GM23338 (cell line): ENCODE measurements at regions not wholly inside any gene's neighbourhood (a gene's known extent, or its start where the extent isn't known, plus 50 kb on each side); places are given as distances from the start of the nearest gene placed in this dataset.

Experiments
- CREB1 ChIP-seq: fragments of 250-450 bp; sonication (Bioruptor Pico); IDR thresholded peaks from 2 replicates; pipeline ENCODE4 v1.5.0; 2020; ENCODE audit warnings: low read depth, mild to moderate bottlenecking, moderate library complexity
- EZH2 ChIP-seq: fragments of 200-600 bp; sonication (generic); IDR thresholded peaks from one replicate; pipeline ENCODE4 v1.8.0; 2017; ENCODE audit warnings: antibody characterized with exemption, mild to moderate bottlenecking, low read depth; ENCODE audit not compliant: unreplicated experiment
- EZH2phosphoT487 ChIP-seq: fragments of 200-600 bp; sonication (generic); IDR thresholded peaks from one replicate; pipeline ENCODE4 v1.8.1; 2018; ENCODE audit warnings: antibody characterized with exemption; ENCODE audit not compliant: unreplicated experiment
- JUNB ChIP-seq: IDR thresholded peaks from one replicate; pipeline ENCODE4 v1.6.1; 2016; ENCODE audit warnings: antibody characterized with exemption; ENCODE audit not compliant: unreplicated experiment
- POLR2AphosphoS5 ChIP-seq: IDR thresholded peaks from 2 replicates; pipeline ENCODE4 v1.6.1; 2016; ENCODE audit warnings: antibody characterized with exemption, low read depth
- STAT1 ChIP-seq: IDR thresholded peaks from one replicate; pipeline ENCODE4 v1.6.1; 2016; ENCODE audit warnings: antibody characterized with exemption; ENCODE audit not compliant: unreplicated experiment
- ZNF331 ChIP-seq: fragments of 250-450 bp; sonication (Bioruptor Pico); IDR thresholded peaks from 2 replicates; pipeline ENCODE4 v1.5.0; 2020; ENCODE audit warnings: low read depth, mild to moderate bottlenecking, moderate library complexity
- TF ChIP-seq, protein P1 (sequence below), 2 experiments: fragments of 200-600 bp in 1 of 2; sonication (generic) in 1 of 2; conservative IDR thresholded peaks; 2 replicates each; pipeline versions ENCODE4 v1.5.1 to v1.6.1; 2016 to 2017; ENCODE audit warnings: antibody characterized with exemption in 2 of 2, low read depth in 2 of 2, mild to moderate bottlenecking in 2 of 2, moderate library complexity in 1 of 2
- TF ChIP-seq, protein P2 (sequence below): IDR thresholded peaks from one replicate; pipeline ENCODE4 v1.6.1; 2018; ENCODE audit warnings: antibody characterized with exemption; ENCODE audit not compliant: unreplicated experiment
- TF ChIP-seq, protein P3 (sequence below): fragments of 250-450 bp; sonication (Bioruptor Pico); IDR thresholded peaks from 2 replicates; pipeline ENCODE4 v1.5.0; 2020; ENCODE audit warnings: mild to moderate bottlenecking, moderate library complexity
- TF ChIP-seq, protein P4 (sequence below): IDR thresholded peaks from 2 replicates; pipeline ENCODE4 v1.6.1; 2016; ENCODE audit warnings: antibody characterized with exemption

DNA sequence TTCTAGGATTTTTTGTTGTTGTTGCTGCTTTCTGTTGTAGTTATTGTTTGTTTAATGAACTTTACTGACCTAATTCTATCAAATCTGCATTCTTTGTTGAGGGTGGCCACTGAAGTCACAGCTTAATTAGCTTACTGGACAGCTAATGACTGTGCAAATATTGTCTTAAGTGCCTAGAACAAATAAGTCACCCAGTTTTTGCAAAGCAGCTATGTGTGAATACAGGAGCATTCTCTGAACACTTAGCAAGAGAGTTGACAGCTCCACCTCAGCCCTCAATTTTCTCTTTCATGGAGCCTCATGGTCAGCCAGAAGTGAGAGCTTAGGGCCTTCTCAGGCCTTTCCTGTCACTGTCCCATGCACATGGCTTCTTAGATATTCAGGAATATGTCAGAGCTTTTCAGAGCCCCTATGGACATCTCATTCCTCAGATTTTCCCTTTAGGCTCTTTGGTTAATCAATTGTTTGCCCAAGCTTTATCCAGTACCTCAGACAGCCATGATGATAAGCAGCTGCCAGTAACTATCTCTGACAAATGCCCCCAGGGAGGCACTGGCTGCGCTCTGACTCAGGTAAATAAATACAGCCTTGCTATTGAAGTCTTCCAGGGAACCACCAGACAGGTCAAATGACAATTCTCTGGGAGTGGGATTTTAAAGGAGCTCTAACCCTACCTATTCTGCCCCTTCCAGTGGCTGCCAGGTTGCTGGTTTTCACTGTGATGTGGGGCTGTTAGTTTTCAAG is 241.4 kb upstream of the IL12B start:
- TF ChIP-seq ZNF331 (CRISPR knock-in tag) (no peak), POLR2AphosphoS5 (no peak), EZH2phosphoT487 (no peak), CREB1 (CRISPR knock-in tag) (no peak), EZH2 (no peak), STAT1 (no peak), JUNB (no peak)
- TF ChIP-seq, protein P1, sequence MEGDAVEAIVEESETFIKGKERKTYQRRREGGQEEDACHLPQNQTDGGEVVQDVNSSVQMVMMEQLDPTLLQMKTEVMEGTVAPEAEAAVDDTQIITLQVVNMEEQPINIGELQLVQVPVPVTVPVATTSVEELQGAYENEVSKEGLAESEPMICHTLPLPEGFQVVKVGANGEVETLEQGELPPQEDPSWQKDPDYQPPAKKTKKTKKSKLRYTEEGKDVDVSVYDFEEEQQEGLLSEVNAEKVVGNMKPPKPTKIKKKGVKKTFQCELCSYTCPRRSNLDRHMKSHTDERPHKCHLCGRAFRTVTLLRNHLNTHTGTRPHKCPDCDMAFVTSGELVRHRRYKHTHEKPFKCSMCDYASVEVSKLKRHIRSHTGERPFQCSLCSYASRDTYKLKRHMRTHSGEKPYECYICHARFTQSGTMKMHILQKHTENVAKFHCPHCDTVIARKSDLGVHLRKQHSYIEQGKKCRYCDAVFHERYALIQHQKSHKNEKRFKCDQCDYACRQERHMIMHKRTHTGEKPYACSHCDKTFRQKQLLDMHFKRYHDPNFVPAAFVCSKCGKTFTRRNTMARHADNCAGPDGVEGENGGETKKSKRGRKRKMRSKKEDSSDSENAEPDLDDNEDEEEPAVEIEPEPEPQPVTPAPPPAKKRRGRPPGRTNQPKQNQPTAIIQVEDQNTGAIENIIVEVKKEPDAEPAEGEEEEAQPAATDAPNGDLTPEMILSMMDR (conservative IDR thresholded peaks at IDR 0.05; ENCODE audit: low read depth in 2 of 2), result no peak
- TF ChIP-seq, protein P2, sequence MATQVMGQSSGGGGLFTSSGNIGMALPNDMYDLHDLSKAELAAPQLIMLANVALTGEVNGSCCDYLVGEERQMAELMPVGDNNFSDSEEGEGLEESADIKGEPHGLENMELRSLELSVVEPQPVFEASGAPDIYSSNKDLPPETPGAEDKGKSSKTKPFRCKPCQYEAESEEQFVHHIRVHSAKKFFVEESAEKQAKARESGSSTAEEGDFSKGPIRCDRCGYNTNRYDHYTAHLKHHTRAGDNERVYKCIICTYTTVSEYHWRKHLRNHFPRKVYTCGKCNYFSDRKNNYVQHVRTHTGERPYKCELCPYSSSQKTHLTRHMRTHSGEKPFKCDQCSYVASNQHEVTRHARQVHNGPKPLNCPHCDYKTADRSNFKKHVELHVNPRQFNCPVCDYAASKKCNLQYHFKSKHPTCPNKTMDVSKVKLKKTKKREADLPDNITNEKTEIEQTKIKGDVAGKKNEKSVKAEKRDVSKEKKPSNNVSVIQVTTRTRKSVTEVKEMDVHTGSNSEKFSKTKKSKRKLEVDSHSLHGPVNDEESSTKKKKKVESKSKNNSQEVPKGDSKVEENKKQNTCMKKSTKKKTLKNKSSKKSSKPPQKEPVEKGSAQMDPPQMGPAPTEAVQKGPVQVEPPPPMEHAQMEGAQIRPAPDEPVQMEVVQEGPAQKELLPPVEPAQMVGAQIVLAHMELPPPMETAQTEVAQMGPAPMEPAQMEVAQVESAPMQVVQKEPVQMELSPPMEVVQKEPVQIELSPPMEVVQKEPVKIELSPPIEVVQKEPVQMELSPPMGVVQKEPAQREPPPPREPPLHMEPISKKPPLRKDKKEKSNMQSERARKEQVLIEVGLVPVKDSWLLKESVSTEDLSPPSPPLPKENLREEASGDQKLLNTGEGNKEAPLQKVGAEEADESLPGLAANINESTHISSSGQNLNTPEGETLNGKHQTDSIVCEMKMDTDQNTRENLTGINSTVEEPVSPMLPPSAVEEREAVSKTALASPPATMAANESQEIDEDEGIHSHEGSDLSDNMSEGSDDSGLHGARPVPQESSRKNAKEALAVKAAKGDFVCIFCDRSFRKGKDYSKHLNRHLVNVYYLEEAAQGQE, result no peak
- TF ChIP-seq, protein P3, sequence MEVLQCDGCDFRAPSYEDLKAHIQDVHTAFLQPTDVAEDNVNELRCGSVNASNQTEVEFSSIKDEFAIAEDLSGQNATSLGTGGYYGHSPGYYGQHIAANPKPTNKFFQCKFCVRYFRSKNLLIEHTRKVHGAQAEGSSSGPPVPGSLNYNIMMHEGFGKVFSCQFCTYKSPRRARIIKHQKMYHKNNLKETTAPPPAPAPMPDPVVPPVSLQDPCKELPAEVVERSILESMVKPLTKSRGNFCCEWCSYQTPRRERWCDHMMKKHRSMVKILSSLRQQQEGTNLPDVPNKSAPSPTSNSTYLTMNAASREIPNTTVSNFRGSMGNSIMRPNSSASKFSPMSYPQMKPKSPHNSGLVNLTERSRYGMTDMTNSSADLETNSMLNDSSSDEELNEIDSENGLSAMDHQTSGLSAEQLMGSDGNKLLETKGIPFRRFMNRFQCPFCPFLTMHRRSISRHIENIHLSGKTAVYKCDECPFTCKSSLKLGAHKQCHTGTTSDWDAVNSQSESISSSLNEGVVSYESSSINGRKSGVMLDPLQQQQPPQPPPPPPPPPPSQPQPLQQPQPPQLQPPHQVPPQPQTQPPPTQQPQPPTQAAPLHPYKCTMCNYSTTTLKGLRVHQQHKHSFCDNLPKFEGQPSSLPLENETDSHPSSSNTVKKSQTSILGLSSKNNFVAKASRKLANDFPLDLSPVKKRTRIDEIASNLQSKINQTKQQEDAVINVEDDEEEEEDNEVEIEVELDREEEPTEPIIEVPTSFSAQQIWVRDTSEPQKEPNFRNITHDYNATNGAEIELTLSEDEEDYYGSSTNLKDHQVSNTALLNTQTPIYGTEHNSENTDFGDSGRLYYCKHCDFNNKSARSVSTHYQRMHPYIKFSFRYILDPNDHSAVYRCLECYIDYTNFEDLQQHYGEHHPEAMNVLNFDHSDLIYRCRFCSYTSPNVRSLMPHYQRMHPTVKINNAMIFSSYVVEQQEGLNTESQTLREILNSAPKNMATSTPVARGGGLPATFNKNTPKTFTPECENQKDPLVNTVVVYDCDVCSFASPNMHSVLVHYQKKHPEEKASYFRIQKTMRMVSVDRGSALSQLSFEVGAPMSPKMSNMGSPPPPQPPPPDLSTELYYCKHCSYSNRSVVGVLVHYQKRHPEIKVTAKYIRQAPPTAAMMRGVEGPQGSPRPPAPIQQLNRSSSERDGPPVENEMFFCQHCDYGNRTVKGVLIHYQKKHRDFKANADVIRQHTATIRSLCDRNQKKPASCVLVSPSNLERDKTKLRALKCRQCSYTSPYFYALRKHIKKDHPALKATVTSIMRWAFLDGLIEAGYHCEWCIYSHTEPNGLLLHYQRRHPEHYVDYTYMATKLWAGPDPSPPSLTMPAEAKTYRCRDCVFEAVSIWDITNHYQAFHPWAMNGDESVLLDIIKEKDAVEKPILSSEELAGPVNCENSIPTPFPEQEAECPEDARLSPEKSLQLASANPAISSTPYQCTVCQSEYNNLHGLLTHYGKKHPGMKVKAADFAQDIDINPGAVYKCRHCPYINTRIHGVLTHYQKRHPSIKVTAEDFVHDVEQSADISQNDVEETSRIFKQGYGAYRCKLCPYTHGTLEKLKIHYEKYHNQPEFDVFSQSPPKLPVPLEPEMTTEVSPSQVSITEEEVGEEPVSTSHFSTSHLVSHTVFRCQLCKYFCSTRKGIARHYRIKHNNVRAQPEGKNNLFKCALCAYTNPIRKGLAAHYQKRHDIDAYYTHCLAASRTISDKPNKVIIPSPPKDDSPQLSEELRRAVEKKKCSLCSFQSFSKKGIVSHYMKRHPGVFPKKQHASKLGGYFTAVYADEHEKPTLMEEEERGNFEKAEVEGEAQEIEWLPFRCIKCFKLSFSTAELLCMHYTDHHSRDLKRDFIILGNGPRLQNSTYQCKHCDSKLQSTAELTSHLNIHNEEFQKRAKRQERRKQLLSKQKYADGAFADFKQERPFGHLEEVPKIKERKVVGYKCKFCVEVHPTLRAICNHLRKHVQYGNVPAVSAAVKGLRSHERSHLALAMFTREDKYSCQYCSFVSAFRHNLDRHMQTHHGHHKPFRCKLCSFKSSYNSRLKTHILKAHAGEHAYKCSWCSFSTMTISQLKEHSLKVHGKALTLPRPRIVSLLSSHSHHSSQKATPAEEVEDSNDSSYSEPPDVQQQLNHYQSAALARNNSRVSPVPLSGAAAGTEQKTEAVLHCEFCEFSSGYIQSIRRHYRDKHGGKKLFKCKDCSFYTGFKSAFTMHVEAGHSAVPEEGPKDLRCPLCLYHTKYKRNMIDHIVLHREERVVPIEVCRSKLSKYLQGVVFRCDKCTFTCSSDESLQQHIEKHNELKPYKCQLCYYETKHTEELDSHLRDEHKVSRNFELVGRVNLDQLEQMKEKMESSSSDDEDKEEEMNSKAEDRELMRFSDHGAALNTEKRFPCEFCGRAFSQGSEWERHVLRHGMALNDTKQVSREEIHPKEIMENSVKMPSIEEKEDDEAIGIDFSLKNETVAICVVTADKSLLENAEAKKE (CRISPR knock-in tag), result no peak
- TF ChIP-seq, protein P4, sequence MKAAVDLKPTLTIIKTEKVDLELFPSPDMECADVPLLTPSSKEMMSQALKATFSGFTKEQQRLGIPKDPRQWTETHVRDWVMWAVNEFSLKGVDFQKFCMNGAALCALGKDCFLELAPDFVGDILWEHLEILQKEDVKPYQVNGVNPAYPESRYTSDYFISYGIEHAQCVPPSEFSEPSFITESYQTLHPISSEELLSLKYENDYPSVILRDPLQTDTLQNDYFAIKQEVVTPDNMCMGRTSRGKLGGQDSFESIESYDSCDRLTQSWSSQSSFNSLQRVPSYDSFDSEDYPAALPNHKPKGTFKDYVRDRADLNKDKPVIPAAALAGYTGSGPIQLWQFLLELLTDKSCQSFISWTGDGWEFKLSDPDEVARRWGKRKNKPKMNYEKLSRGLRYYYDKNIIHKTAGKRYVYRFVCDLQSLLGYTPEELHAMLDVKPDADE, result no peak
